ENCODE measurements at regions not wholly inside any gene's neighbourhood (a gene's known extent, or its start where the extent isn't known, plus 50 kb on each side); places are given as distances from the start of the nearest gene placed in this dataset.

GRCh38 chr2:199100326-199101110 lies 357.2 kb downstream of the SATB2 start:
- DNase-seq: no peak
- Mint-ChIP-seq H3K4me1 (ENCODE audit: low read depth) (no peaks in the 10 kb centered on the region), H3K9me3 (peaks cover 2% of the 10 kb centered on the region), H3K36me3 (ENCODE audit: low read depth) (no peaks in the 10 kb centered on the region), H3K27ac (no peak overlapping the region), H3K27me3 (no peaks in the 10 kb centered on the region), H3K4me3 (no peak overlapping the region)
- no peaks in the 10 kb centered on the region for H3K4me1 ChIP-seq (ENCODE audit: insufficient read depth, low read length)
- intact Hi-C loops (cut with DNase I, micrococcal nuclease): no loop called here
- no peaks in the 10 kb centered on the region for H3K9me3 ChIP-seq (ENCODE audit: control insufficient read depth in 1 of 2, insufficient read depth in 1 of 2, low read length in 2 of 2)
- CTCF ChIA-PET: no interaction called here
- ATAC-seq (ENCODE audit: poor library complexity): no peak
- no peaks in the 10 kb centered on the region for H3K36me3 ChIP-seq (ENCODE audit: insufficient read depth, low read length)
- TF ChIP-seq, protein P1, sequence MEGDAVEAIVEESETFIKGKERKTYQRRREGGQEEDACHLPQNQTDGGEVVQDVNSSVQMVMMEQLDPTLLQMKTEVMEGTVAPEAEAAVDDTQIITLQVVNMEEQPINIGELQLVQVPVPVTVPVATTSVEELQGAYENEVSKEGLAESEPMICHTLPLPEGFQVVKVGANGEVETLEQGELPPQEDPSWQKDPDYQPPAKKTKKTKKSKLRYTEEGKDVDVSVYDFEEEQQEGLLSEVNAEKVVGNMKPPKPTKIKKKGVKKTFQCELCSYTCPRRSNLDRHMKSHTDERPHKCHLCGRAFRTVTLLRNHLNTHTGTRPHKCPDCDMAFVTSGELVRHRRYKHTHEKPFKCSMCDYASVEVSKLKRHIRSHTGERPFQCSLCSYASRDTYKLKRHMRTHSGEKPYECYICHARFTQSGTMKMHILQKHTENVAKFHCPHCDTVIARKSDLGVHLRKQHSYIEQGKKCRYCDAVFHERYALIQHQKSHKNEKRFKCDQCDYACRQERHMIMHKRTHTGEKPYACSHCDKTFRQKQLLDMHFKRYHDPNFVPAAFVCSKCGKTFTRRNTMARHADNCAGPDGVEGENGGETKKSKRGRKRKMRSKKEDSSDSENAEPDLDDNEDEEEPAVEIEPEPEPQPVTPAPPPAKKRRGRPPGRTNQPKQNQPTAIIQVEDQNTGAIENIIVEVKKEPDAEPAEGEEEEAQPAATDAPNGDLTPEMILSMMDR (IDR thresholded peaks at IDR 0.05): no peak
- H3K27me3 ChIP-seq (ENCODE audit: control insufficient read depth in 1 of 2, insufficient read depth in 2 of 2, low read length in 2 of 2): no peaks in the 10 kb centered on the region
- POLR2A ChIA-PET: no interaction called here
- no peak overlapping the region for H3K27ac ChIP-seq (ENCODE audit: low read depth in 1 of 2, low read length in 2 of 2)
- no peak overlapping the region for H3K4me3 ChIP-seq (ENCODE audit: low read length)

- no peak for DNase-seq
- Histone ChIP-seq H3K4me1 (ENCODE audit: insufficient read depth, low read length) (no peaks in the 10 kb centered on the region), H3K36me3 (ENCODE audit: insufficient read depth, low read length) (no peaks in the 10 kb centered on the region), H3K27me3 (ENCODE audit: control insufficient read depth in 1 of 2, insufficient read depth in 2 of 2, low read length in 2 of 2) (no peaks in the 10 kb centered on the region), H3K9me3 (ENCODE audit: control insufficient read depth in 1 of 2, insufficient read depth in 1 of 2, low read length in 2 of 2) (peaks cover 0 to 5% of the 10 kb centered on the region in 2 experiments), H3K4me3 (ENCODE audit: low read length) (no peak overlapping the region), H3K27ac (ENCODE audit: low read depth in 1 of 2, low read length in 2 of 2) (no peak overlapping the region)
- ATAC-seq (ENCODE audit: poor library complexity): no peak
- H3K4me3 Mint-ChIP-seq: no peak overlapping the region
- H3K9me3 Mint-ChIP-seq: no peaks in the 10 kb centered on the region
- ChIA-PET POLR2A (no interaction called here), CTCF (no interaction called here)
- H3K27ac Mint-ChIP-seq: no peak overlapping the region
- no peaks in the 10 kb centered on the region for H3K36me3 Mint-ChIP-seq (ENCODE audit: low read depth)
- no peaks in the 10 kb centered on the region for H3K27me3 Mint-ChIP-seq
- TF ChIP-seq, protein P1 (IDR thresholded peaks at IDR 0.05): no peak
- intact Hi-C loops (cut with DNase I, micrococcal nuclease): no loop called here
- H3K4me1 Mint-ChIP-seq (ENCODE audit: low read depth): no peaks in the 10 kb centered on the region
Observed at GRCh38 chr2:199092419-199092818, 365.3 kb downstream of the SATB2 start.

- H3K9me3 ChIP-seq (ENCODE audit: control insufficient read depth in 1 of 2, insufficient read depth in 1 of 2, low read length in 2 of 2): no peaks in the 10 kb centered on the region
- TF ChIP-seq, protein P1 (IDR thresholded peaks at IDR 0.05): no peak
- CTCF ChIA-PET: no interaction called here
- H3K27me3 ChIP-seq (ENCODE audit: control insufficient read depth in 1 of 2, insufficient read depth in 2 of 2, low read length in 2 of 2): no peaks in the 10 kb centered on the region
- intact Hi-C loops (cut with DNase I, micrococcal nuclease): no loop called here
- no peaks in the 10 kb centered on the region for H3K4me1 ChIP-seq (ENCODE audit: insufficient read depth, low read length)
- Mint-ChIP-seq H3K36me3 (ENCODE audit: low read depth) (no peaks in the 10 kb centered on the region), H3K27me3 (no peaks in the 10 kb centered on the region), H3K4me3 (no peak overlapping the region), H3K9me3 (no peaks in the 10 kb centered on the region), H3K27ac (no peak overlapping the region), H3K4me1 (ENCODE audit: low read depth) (no peaks in the 10 kb centered on the region)
- no peaks in the 10 kb centered on the region for H3K36me3 ChIP-seq (ENCODE audit: insufficient read depth, low read length)
- DNase-seq: no peak
- no peak for ATAC-seq (ENCODE audit: poor library complexity)
- POLR2A ChIA-PET: no interaction called here
- H3K27ac ChIP-seq (ENCODE audit: low read depth in 1 of 2, low read length in 2 of 2): no peak overlapping the region
- H3K4me3 ChIP-seq (ENCODE audit: low read length): no peak overlapping the region
Observed at GRCh38 chr2:199085261-199085660, 372.5 kb downstream of the SATB2 start.
